PC-9 (cell line): ENCODE measurements at regions not wholly inside any gene's neighbourhood (a gene's known extent, or its start where the extent isn't known, plus 50 kb on each side); places are given as distances from the start of the nearest gene placed in this dataset.

Experiments used
- CTCF ChIP-seq: fragments of 200-600 bp; sonication (generic); conservative IDR thresholded peaks from 2 replicates; pipeline ENCODE4 v1.6.1; 2017; ENCODE audit warnings: mixed run types, antibody characterized with exemption, mild to moderate bottlenecking, moderate library complexity
- EZH2 ChIP-seq: fragments of 200-600 bp; sonication (generic); IDR thresholded peaks from 2 replicates; pipeline ENCODE4 v1.8.0; 2017; ENCODE audit warnings: antibody characterized with exemption, low read depth

DNA sequence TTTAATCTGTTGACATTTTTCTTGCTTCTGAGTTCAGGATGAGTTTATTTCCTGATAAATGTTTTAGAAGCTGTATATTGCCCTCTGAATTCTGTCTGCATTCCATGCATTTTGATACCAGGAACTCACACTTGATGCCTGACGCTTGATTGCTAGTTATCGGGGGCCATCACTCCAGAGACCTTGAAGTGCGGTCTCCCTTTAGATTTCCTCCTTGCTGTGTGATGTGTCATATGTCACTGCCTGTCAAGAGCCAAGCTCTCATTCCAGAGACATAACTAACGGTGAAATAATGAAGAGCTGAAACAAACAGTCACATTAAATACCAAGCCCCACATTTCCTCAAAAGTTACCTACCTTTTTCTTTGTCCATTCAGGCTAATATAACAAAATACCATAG, 155.5 kb downstream of the TNFSF13B start:
- TF ChIP-seq CTCF (no peak), EZH2 (no peak)
